Fibroblast of lung (primary cell): ENCODE measurements at regions not wholly inside any gene's neighbourhood (a gene's known extent, or its start where the extent isn't known, plus 50 kb on each side); places are given as distances from the start of the nearest gene placed in this dataset.
"Not testable (repeated sequence)": the region's sequence is repeated elsewhere in the genome, so short reads cannot be mapped to it uniquely, and the experiment has no call there.

Source experiments
- DNase-seq, 2 donors: peaks; one replicate each; pipeline versions ENCODE4 v3.0.0 to v3.0.0-alpha.2; 2010; ENCODE audit warnings: low read depth in 2 of 2
- H2AFZ ChIP-seq: 2 replicates; pipeline ENCODE4 v1.5.1; 2012; ENCODE audit warnings: low read length, control low read depth, inconsistent platforms
- H3K27ac ChIP-seq: 2 replicates; pipeline ENCODE4 v1.5.1; 2011; ENCODE audit warnings: low read length, control low read depth; ENCODE audit not compliant: insufficient read depth
- H3K27me3 ChIP-seq: 2 replicates; pipeline ENCODE4 v1.5.1; 2011; ENCODE audit warnings: mild to moderate bottlenecking, low read length; ENCODE audit not compliant: control insufficient read depth, insufficient read depth
- H3K36me3 ChIP-seq: 2 replicates; pipeline ENCODE4 v1.5.1; 2011; ENCODE audit warnings: low read length; ENCODE audit not compliant: control insufficient read depth, insufficient read depth
- H3K4me1 ChIP-seq: 2 replicates; pipeline ENCODE4 v1.5.1; 2011; ENCODE audit warnings: low read length; ENCODE audit not compliant: control insufficient read depth, insufficient read depth; ENCODE audit errors: extremely low read depth
- H3K4me2 ChIP-seq: 2 replicates; pipeline ENCODE4 v1.5.1; 2011; ENCODE audit warnings: low read length, control low read depth; ENCODE audit not compliant: insufficient read depth; ENCODE audit errors: extremely low read depth
- H3K4me3 ChIP-seq, 4 experiments: fragments of 200-600 bp in 1 of 4; sonication (generic) in 1 of 4; replicated peaks in 1 of 4; 2 replicates each; pipeline ENCODE4 v1.5.1; 2011 to 2016; ENCODE audit warnings: low read length in 4 of 4, low read depth in 3 of 4, mild to moderate bottlenecking in 3 of 4, control low read depth in 2 of 4, inconsistent platforms in 1 of 4, mixed read lengths in 1 of 4; ENCODE audit not compliant: insufficient read depth in 1 of 4; ENCODE audit errors: control extremely low read depth in 1 of 4
- H3K79me2 ChIP-seq: 2 replicates; pipeline ENCODE4 v1.5.1; 2012; ENCODE audit warnings: mild to moderate bottlenecking, low read length, inconsistent platforms; ENCODE audit not compliant: control insufficient read depth, insufficient read depth
- H3K9ac ChIP-seq: 2 replicates; pipeline ENCODE4 v1.5.1; 2011; ENCODE audit warnings: mild to moderate bottlenecking, low read length, control low read depth; ENCODE audit not compliant: insufficient read depth
- H3K9me3 ChIP-seq: 2 replicates; pipeline ENCODE4 v1.5.1; 2012; ENCODE audit warnings: low read depth, low read length; ENCODE audit not compliant: control insufficient read depth, insufficient read depth
- H4K20me1 ChIP-seq: 2 replicates; pipeline ENCODE4 v1.5.1; 2011; ENCODE audit warnings: low read length; ENCODE audit not compliant: control insufficient read depth, insufficient read depth; ENCODE audit errors: extremely low read depth
- CTCF ChIP-seq, 2 donors: IDR thresholded peaks in 1 of 2; conservative IDR thresholded peaks in 1 of 2; 1 replicate in 1 of 2; 2 replicates in 1 of 2; pipeline ENCODE4 v1.5.1; 2011 to 2012; ENCODE audit warnings: low read length in 2 of 2, control low read depth in 1 of 2, inconsistent platforms in 1 of 2, low read depth in 1 of 2, mild to moderate bottlenecking in 1 of 2
- EZH2 ChIP-seq: IDR thresholded peaks from 2 replicates; pipeline ENCODE4 v1.5.1; 2012; ENCODE audit warnings: low read length, control low read depth, mild to moderate bottlenecking; ENCODE audit errors: missing control alignments

- Histone ChIP-seq H4K20me1 (no peaks in the 10 kb centered on the region), H3K4me1 (no peaks in the 10 kb centered on the region), H3K36me3 (no peaks in the 10 kb centered on the region), H3K79me2 (no peaks in the 10 kb centered on the region), H3K4me3 (no peak overlapping the region), H3K27ac (no peak overlapping the region), H3K27me3 (no peaks in the 10 kb centered on the region), H3K4me2 (no peak overlapping the region), H3K9ac (no peak overlapping the region), H3K9me3 (no peaks in the 10 kb centered on the region), H2AFZ (no peak overlapping the region)
- TF ChIP-seq CTCF (conservative IDR thresholded peaks at IDR 0.05 in 1 of 2, IDR thresholded peaks at IDR 0.05 in 1 of 2; ENCODE audit: low read depth in 1 of 2, low read length in 2 of 2): no peak
- TF ChIP-seq EZH2: no peak
- DNase-seq: no peak
Observed at GRCh38 chr17:74133740-74134139, 69.7 kb upstream of the RPL38 start.

DNA sequence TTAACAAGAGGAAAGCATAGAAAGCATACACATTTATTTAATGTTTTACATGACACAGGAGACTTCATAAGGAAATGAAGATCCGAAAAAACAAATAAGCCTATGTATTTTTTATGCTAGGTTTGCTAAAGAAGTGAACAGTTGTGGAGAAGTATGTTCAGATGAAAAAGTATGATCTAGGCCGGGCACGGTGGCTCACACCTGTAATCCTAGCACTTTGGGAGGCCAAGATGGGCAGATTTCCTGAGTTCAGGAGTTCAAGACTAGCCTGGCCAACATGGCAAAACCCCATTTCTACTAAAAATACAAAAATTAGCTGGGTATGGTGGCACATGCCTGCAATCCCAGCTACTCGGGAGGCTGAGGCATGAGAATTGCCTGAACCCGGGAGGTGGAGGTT lies 69.2 kb upstream of the RPL38 start:
- not testable (repeated sequence) for H3K36me3 ChIP-seq, H3K4me3 ChIP-seq, H4K20me1 ChIP-seq, H3K27ac ChIP-seq, H3K79me2 ChIP-seq, H2AFZ ChIP-seq, H3K4me2 ChIP-seq, H3K9ac ChIP-seq, H3K4me1 ChIP-seq, H3K9me3 ChIP-seq, DNase-seq, H3K27me3 ChIP-seq

- TF ChIP-seq EZH2 (no peak), CTCF (conservative IDR thresholded peaks at IDR 0.05 in 1 of 2, IDR thresholded peaks at IDR 0.05 in 1 of 2; ENCODE audit: low read depth in 1 of 2, low read length in 2 of 2) (no peak)
- no peak for DNase-seq
- Histone ChIP-seq H3K9ac (no peak overlapping the region), H3K27me3 (no peaks in the 10 kb centered on the region), H2AFZ (no peak overlapping the region), H4K20me1 (no peaks in the 10 kb centered on the region), H3K4me1 (no peaks in the 10 kb centered on the region), H3K4me2 (no peak overlapping the region), H3K4me3 (no peak overlapping the region), H3K9me3 (no peaks in the 10 kb centered on the region), H3K27ac (no peak overlapping the region), H3K79me2 (no peaks in the 10 kb centered on the region), H3K36me3 (no peaks in the 10 kb centered on the region)
Observed at GRCh38 chr17:74134991-74135390, 68.5 kb upstream of the RPL38 start.
